Mucosa of stomach (tissue), 1 donor: ENCODE measurements at regions not wholly inside any gene's neighbourhood (a gene's known extent, or its start where the extent isn't known, plus 50 kb on each side); places are given as distances from the start of the nearest gene placed in this dataset.

Source experiments
- H3K27me3 ChIP-seq: one replicate; pipeline ENCODE4 v1.7.0; 2013; ENCODE audit warnings: mild to moderate bottlenecking, low read length; ENCODE audit not compliant: control insufficient read depth, insufficient read depth
- H3K36me3 ChIP-seq: one replicate; pipeline ENCODE4 v1.7.0; 2013; ENCODE audit warnings: low read length; ENCODE audit not compliant: control insufficient read depth, insufficient read depth
- H3K4me1 ChIP-seq: one replicate; pipeline ENCODE4 v1.7.0; 2013; ENCODE audit warnings: mild to moderate bottlenecking, low read length; ENCODE audit not compliant: control insufficient read depth, insufficient read depth
- H3K4me3 ChIP-seq: one replicate; pipeline ENCODE4 v1.7.0; 2013; ENCODE audit warnings: low read length
- H3K9ac ChIP-seq: one replicate; pipeline ENCODE4 v1.7.0; 2013; ENCODE audit warnings: mild to moderate bottlenecking, low read length, moderate library complexity
- H3K9me3 ChIP-seq: one replicate; pipeline ENCODE4 v1.7.0; 2013; ENCODE audit warnings: mild to moderate bottlenecking, low read length, moderate library complexity; ENCODE audit not compliant: control insufficient read depth
- donor health status: Pancreatic carcinoma.

GRCh38 chr10:2232479-2232878 lies 495.2 kb upstream of the ADARB2 start:
- no peaks in the 10 kb centered on the region for H3K4me1 ChIP-seq
- H3K4me3 ChIP-seq: no peak overlapping the region
- no peaks in the 10 kb centered on the region for H3K9me3 ChIP-seq
- no peaks in the 10 kb centered on the region for H3K36me3 ChIP-seq
- H3K9ac ChIP-seq: no peak overlapping the region
- H3K27me3 ChIP-seq: no peaks in the 10 kb centered on the region

DNA sequence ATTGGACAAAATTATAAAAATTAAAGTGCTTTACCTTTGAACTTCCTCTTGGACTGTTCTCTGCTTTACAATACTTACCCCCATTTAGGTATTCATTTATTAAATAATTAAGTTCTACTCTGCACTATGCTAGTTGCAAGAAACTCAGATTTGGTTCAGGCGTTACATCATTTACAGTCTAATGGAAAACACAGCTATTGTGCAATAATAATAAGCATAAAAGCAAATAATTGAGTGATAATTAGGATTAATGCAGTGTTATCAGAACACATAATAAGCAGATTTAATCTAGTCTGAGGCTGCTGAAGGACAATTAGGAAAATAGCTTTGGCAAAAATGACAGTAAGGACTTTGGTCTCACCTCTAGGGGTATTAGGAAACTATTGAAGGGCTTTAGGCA lies 493.2 kb upstream of the ADARB2 start:
- Histone ChIP-seq H3K9ac (no peak overlapping the region), H3K4me3 (no peak overlapping the region), H3K27me3 (no peaks in the 10 kb centered on the region), H3K4me1 (no peaks in the 10 kb centered on the region), H3K9me3 (no peaks in the 10 kb centered on the region), H3K36me3 (no peaks in the 10 kb centered on the region)

DNA sequence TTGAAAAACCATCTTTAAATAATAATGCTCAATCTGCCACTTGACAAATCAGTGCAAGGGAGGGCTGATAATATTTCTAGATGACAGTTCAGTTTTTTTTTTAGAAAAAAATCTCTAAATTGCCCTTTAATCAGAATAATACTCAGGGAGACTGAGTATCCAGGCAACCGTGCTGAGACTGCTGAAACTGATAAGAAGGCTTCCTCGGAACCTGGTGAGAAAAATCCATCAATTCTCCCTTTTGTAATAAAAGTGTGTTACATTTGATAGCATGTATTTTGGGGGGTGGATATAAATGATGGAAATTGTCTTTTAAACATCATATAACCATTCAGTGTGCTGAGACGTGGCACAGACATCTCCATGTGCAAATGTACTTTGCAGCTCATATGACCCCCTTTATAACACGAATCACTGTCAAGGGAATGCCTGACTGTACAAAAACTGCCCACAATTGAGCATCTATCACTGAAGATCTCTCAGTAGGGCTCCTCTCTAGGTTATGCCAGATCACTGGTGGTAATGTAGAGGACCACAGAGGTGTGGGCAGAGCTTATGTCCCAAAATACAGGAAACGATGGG lies 491.1 kb upstream of the ADARB2 start:
- H3K9ac ChIP-seq: no peak overlapping the region
- H3K27me3 ChIP-seq: no peaks in the 10 kb centered on the region
- H3K9me3 ChIP-seq: no peaks in the 10 kb centered on the region
- no peak overlapping the region for H3K4me3 ChIP-seq
- H3K36me3 ChIP-seq: no peaks in the 10 kb centered on the region
- no peaks in the 10 kb centered on the region for H3K4me1 ChIP-seq

- no peak overlapping the region for H3K4me3 ChIP-seq
- H3K36me3 ChIP-seq: no peaks in the 10 kb centered on the region
- H3K9ac ChIP-seq: no peak overlapping the region
- H3K4me1 ChIP-seq: no peaks in the 10 kb centered on the region
- no peaks in the 10 kb centered on the region for H3K9me3 ChIP-seq
- H3K27me3 ChIP-seq: no peaks in the 10 kb centered on the region
Observed at GRCh38 chr10:2225609-2226008, 488.3 kb upstream of the ADARB2 start.

DNA sequence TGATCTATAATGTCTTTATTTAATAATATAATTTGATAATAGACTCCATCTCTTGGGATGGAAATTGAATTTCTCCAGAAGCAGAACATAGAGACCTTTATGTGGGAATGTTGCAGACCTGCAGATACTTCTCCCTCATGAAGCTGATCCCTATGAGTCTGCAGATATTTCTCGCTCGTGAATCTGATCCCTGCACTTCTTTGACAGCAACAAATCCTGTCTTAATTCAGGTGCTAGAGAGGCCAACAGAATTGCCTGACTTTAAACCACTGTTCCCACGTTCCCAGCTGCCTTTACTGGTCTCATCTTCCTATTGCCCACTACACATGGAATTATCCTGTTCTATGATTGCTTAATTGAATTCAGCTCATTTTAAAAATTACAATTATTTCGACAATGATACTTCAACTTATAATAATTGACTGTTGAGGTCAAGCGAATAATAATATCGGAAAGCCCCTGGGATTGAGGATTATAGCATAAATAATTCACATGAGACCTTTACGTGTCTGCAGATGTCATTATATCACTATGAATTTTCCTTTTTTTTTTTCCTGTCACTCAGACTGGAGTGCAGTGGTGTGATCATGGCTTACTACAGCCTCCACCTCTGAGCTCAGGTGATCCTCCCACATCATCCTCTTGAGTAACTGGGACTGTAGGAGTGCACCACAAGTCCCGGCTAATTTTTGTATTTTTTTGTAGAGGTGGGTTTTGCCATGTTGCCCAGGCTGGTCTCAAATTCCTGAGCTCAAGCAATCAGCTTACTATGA lies 486.4 kb upstream of the ADARB2 start:
- no peaks in the 10 kb centered on the region for H3K27me3 ChIP-seq
- no peak overlapping the region for H3K9ac ChIP-seq
- H3K4me1 ChIP-seq: no peaks in the 10 kb centered on the region
- no peaks in the 10 kb centered on the region for H3K36me3 ChIP-seq
- no peak overlapping the region for H3K4me3 ChIP-seq
- H3K9me3 ChIP-seq: no peaks in the 10 kb centered on the region

DNA sequence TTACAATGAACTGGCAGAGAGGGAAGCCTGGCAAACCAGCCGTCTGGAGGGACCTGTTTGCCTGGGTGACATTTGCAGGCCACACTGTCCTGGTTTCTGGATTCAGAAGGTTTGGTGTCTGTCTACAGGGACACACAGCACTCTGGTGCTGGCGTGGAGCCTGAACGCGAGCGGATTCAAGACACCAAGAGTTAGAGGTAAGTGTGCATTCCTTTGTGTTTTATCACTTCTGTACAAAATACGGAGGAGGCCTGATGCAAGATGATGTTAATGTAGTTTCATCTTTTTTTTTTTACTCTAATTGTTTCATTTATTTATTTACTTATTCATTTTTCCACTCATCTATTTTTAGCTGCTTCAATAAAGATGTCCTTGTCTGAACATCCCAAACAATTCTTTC lies 485.3 kb upstream of the ADARB2 start:
- H3K4me3 ChIP-seq: no peak overlapping the region
- no peaks in the 10 kb centered on the region for H3K36me3 ChIP-seq
- no peak overlapping the region for H3K9ac ChIP-seq
- no peaks in the 10 kb centered on the region for H3K4me1 ChIP-seq
- H3K27me3 ChIP-seq: no peaks in the 10 kb centered on the region
- H3K9me3 ChIP-seq: no peaks in the 10 kb centered on the region

DNA sequence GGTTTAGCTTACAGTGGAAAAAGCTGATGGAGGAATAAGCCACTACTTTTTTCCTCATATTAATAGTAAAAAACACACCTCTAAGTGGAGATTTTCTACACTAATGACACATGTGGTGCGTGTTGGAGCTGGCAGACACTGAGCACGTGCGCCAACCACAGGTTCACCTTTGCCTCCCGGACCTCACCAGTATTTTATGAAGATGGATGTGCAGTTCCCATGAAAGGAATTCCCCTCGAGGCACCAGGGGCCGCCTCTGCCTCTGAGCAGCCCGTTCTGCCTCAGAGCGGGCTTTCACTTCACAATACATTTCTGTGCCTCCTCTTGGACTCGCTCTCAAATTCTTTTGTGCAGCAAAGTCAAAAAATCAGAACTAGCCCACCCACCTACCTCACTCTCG lies 477.5 kb upstream of the ADARB2 start:
- H3K9me3 ChIP-seq: no peaks in the 10 kb centered on the region
- no peaks in the 10 kb centered on the region for H3K36me3 ChIP-seq
- no peaks in the 10 kb centered on the region for H3K27me3 ChIP-seq
- no peak overlapping the region for H3K9ac ChIP-seq
- H3K4me1 ChIP-seq: no peaks in the 10 kb centered on the region
- no peak overlapping the region for H3K4me3 ChIP-seq

DNA sequence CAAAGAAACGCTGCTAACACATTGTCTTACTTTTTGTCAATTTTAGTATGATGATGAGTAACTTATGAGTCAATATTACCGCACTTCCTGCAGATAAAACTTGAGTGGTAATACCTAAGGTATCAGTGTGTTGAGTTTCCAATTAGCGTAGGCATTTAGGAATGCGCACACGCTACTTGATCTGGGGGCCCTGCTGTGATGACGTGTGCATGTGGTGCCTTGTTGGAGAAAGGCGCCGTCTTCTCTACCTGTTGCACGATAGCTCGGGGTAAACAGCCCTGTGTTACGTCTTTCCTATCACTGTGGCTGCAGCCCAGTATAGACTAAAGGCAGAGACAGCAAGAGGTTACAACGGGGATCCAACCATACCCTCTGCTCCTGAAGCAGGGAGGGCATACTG lies 476.8 kb upstream of the ADARB2 start:
- Histone ChIP-seq H3K9me3 (no peaks in the 10 kb centered on the region), H3K9ac (no peak overlapping the region), H3K4me1 (no peaks in the 10 kb centered on the region), H3K27me3 (no peaks in the 10 kb centered on the region), H3K4me3 (no peak overlapping the region), H3K36me3 (no peaks in the 10 kb centered on the region)

- Histone ChIP-seq H3K27me3 (no peaks in the 10 kb centered on the region), H3K4me1 (no peaks in the 10 kb centered on the region), H3K9me3 (no peaks in the 10 kb centered on the region), H3K4me3 (no peak overlapping the region), H3K9ac (no peak overlapping the region), H3K36me3 (no peaks in the 10 kb centered on the region)
Observed at GRCh38 chr10:2212244-2212834, 475.0 kb upstream of the ADARB2 start.

DNA sequence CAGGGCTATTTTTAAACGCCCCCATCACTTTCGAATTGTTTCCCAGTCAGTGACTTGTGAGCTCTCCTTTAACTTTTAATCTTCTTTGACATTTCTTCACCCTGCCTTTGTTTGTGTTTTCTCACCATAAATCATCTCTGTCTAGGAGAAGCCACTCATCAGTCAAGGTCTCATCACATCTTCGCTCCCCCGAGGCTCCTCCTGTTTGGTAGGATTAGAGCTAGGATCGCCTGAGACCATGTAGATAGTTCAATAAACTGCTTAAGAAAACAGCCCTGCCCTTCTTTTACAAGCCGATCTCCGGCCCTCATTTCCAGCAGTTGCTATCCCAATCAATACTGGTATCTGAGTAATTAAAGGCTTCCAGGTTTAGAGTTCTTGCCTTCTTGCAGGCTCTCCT lies 472.8 kb upstream of the ADARB2 start:
- no peaks in the 10 kb centered on the region for H3K9me3 ChIP-seq
- H3K4me3 ChIP-seq: no peak overlapping the region
- no peaks in the 10 kb centered on the region for H3K36me3 ChIP-seq
- no peak overlapping the region for H3K9ac ChIP-seq
- H3K27me3 ChIP-seq: no peaks in the 10 kb centered on the region
- no peaks in the 10 kb centered on the region for H3K4me1 ChIP-seq

- H3K27me3 ChIP-seq: no peaks in the 10 kb centered on the region
- no peaks in the 10 kb centered on the region for H3K4me1 ChIP-seq
- H3K36me3 ChIP-seq: no peaks in the 10 kb centered on the region
- H3K9me3 ChIP-seq: no peaks in the 10 kb centered on the region
- H3K9ac ChIP-seq: no peak overlapping the region
- H3K4me3 ChIP-seq: no peak overlapping the region
Observed at GRCh38 chr10:2208106-2208505, 470.8 kb upstream of the ADARB2 start.

- no peaks in the 10 kb centered on the region for H3K36me3 ChIP-seq
- H3K4me1 ChIP-seq: no peaks in the 10 kb centered on the region
- H3K9ac ChIP-seq: no peak overlapping the region
- H3K27me3 ChIP-seq: no peaks in the 10 kb centered on the region
- no peak overlapping the region for H3K4me3 ChIP-seq
- H3K9me3 ChIP-seq: no peaks in the 10 kb centered on the region
Observed at GRCh38 chr10:2207246-2207922, 470.1 kb upstream of the ADARB2 start.
